Panc1 (cell line): ENCODE measurements at regions not wholly inside any gene's neighbourhood (a gene's known extent, or its start where the extent isn't known, plus 50 kb on each side); places are given as distances from the start of the nearest gene placed in this dataset.
"Not testable (repeated sequence)": the region's sequence is repeated elsewhere in the genome, so short reads cannot be mapped to it uniquely, and the experiment has no call there.

Experiments used
- ATAC-seq: fragments of 200-7000 bp; cut with Tn5 transposase; 2 replicates; pipeline ENCODE4 v1.9.1; 2020; ENCODE audit warnings: mild to moderate bottlenecking, moderate library complexity
- BruUV-seq: library from RNA; stranded (reverse); fragments of 400-500 nt; replicated peaks from 2 replicates; lab custom pipeline; 2021; lab: Mats Ljungman, UMichigan
- CTCF ChIA-PET: fragments of 300-600 bp; sonication (Branson Sonifier 250); formaldehyde crosslinking; loops from one replicate; lab custom pipeline; 2022; ENCODE audit warnings: antibody characterized with exemption; lab: Charles Lee
- POLR2A ChIA-PET: fragments of 300-600 bp; sonication (Branson Sonifier 250); formaldehyde crosslinking; loops from one replicate; lab custom pipeline; 2022; ENCODE audit warnings: antibody characterized with exemption; lab: Charles Lee
- DNase-seq: peaks from one replicate; pipeline ENCODE4 v3.0.0-alpha.2; 2010; ENCODE audit warnings: low read depth, low spot score
- H3K27ac ChIP-seq: 2 replicates; pipeline ENCODE4 v1.5.1; 2011; ENCODE audit warnings: mild to moderate bottlenecking, low read length, inconsistent platforms
- H3K27me3 ChIP-seq: fragments of 200-500 bp; sonication (Bioruptor generic); 2 replicates; pipeline ENCODE4 v1.6.0; 2014; ENCODE audit warnings: low read length, inconsistent platforms; ENCODE audit not compliant: control insufficient read depth, insufficient read depth
- H3K36me3 ChIP-seq: fragments of 200-500 bp; sonication (Bioruptor generic); 2 replicates; pipeline ENCODE4 v1.5.1; 2014; ENCODE audit warnings: inconsistent platforms, mild to moderate bottlenecking, low read length, moderate library complexity; ENCODE audit not compliant: control insufficient read depth, insufficient read depth
- H3K4me1 ChIP-seq: 2 replicates; pipeline ENCODE4 v1.5.1; 2011; ENCODE audit warnings: inconsistent platforms, mild to moderate bottlenecking, low read length, moderate library complexity; ENCODE audit not compliant: control insufficient read depth, insufficient read depth
- H3K4me3 ChIP-seq, 2 experiments: 2 replicates each; pipeline ENCODE4 v1.5.1; 2011 to 2012; ENCODE audit warnings: low read depth in 2 of 2, low read length in 2 of 2, mild to moderate bottlenecking in 2 of 2, inconsistent platforms in 1 of 2, moderate library complexity in 1 of 2
- H3K9me3 ChIP-seq: fragments of 200-500 bp; sonication (Bioruptor generic); 2 replicates; pipeline ENCODE4 v1.5.1; 2014; ENCODE audit warnings: low read depth, mild to moderate bottlenecking, inconsistent platforms, low read length, moderate library complexity; ENCODE audit not compliant: control insufficient read depth, insufficient read depth
- POLR2AphosphoS5 ChIP-seq: IDR thresholded peaks from 2 replicates; pipeline ENCODE4 v1.6.1; 2012; ENCODE audit warnings: mild to moderate bottlenecking, low read depth, low read length, moderate library complexity
- REST ChIP-seq, 2 experiments: IDR thresholded peaks; 2 replicates each; pipeline ENCODE4 v1.6.1; 2011 to 2012; ENCODE audit warnings: low read depth in 2 of 2, control low read depth in 1 of 2, low read length in 1 of 2, mild to moderate bottlenecking in 1 of 2, moderate library complexity in 1 of 2; ENCODE audit not compliant: insufficient read depth in 1 of 2
- SIN3A ChIP-seq: IDR thresholded peaks from 2 replicates; pipeline ENCODE4 v1.6.1; 2012; ENCODE audit warnings: low read depth, mild to moderate bottlenecking, low read length, moderate library complexity, borderline replicate concordance; ENCODE audit not compliant: insufficient read depth
- TCF7L2 ChIP-seq: IDR thresholded peaks from 2 replicates; pipeline ENCODE4 v1.6.1; 2011; ENCODE audit warnings: mild to moderate bottlenecking, low read depth, low read length, inconsistent platforms
- in situ Hi-C: cut with HindIII; loops from 2 replicates; pipeline ENCODE4 v1.10.0; 2016; ENCODE audit warnings: low sequenced_read_pairs, low pct_unique_long_range_greater_than_20kb
- intact Hi-C: fragments of 100-400 bp; cut with micrococcal nuclease; formaldehyde crosslinking; loops from one replicate; pipeline ENCODE4 v1.10.0; 2022; ENCODE audit not compliant: unreplicated experiment
- TF ChIP-seq, protein P1 (sequence below): fragments of 450-650 bp; IDR thresholded peaks from 2 replicates; pipeline ENCODE4 v1.5.1; 2017; ENCODE audit warnings: mild to moderate bottlenecking

- ATAC-seq, result no peak
- POLR2A ChIA-PET, result no interaction called here
- BruUV-seq, result no TSS peak
Observed at GRCh38 chr14:105641075-105641937, 114.9 kb downstream of the TMEM121 start.

GRCh38 chr14:105641951-105642350 is 115.6 kb downstream of the TMEM121 start:
- ATAC-seq, H3K4me1 ChIP-seq, H3K27me3 ChIP-seq, H3K27ac ChIP-seq, CTCF ChIA-PET, DNase-seq, H3K9me3 ChIP-seq, H3K36me3 ChIP-seq, in situ Hi-C loops, H3K4me3 ChIP-seq, BruUV-seq, POLR2A ChIA-PET, intact Hi-C loops: not testable (repeated sequence)

More at GRCh38 chr14:105641075-105641937, 114.9 kb downstream of the TMEM121 start:
- Histone ChIP-seq H3K4me3 (no peak overlapping the region), H3K27me3 (no peaks in the 10 kb centered on the region), H3K4me1 (no peaks in the 10 kb centered on the region), H3K27ac (no peak overlapping the region), H3K36me3 (no peaks in the 10 kb centered on the region), H3K9me3 (no peaks in the 10 kb centered on the region)
- in situ Hi-C loops (no loop called here), intact Hi-C loops (no loop called here)
- CTCF ChIA-PET, result no interaction called here
- TF ChIP-seq, protein P1, sequence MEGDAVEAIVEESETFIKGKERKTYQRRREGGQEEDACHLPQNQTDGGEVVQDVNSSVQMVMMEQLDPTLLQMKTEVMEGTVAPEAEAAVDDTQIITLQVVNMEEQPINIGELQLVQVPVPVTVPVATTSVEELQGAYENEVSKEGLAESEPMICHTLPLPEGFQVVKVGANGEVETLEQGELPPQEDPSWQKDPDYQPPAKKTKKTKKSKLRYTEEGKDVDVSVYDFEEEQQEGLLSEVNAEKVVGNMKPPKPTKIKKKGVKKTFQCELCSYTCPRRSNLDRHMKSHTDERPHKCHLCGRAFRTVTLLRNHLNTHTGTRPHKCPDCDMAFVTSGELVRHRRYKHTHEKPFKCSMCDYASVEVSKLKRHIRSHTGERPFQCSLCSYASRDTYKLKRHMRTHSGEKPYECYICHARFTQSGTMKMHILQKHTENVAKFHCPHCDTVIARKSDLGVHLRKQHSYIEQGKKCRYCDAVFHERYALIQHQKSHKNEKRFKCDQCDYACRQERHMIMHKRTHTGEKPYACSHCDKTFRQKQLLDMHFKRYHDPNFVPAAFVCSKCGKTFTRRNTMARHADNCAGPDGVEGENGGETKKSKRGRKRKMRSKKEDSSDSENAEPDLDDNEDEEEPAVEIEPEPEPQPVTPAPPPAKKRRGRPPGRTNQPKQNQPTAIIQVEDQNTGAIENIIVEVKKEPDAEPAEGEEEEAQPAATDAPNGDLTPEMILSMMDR, result no peak
- no peak for TF ChIP-seq REST (IDR thresholded peaks at IDR 0.05; ENCODE audit: insufficient read depth in 1 of 2, low read depth in 2 of 2, low read length in 1 of 2)
- TF ChIP-seq POLR2AphosphoS5, result no peak
- TF ChIP-seq TCF7L2, result no peak
- TF ChIP-seq SIN3A, result no peak
- DNase-seq, result no peak

DNA sequence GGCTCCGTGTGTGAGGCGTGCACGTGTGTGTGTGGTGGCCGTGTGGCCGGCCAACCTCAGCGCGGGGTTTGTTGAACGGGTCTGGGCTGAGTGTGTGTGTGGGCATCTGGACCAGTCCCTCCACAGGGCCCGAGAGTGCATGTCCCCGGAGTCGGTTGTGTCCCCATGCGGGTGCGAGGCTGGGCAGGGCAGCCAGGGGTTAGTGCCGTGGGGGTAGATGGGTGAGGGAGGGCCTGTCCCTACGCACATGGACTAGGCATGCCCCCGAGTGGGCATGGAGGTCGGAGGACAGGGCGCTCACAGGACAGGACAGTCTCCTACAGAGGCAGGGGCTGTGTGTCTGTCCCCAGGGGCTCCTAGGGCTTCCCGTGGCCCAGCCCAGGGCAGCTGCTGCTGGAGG is 116.1 kb downstream of the TMEM121 start:
- H3K4me1 ChIP-seq, CTCF ChIA-PET, BruUV-seq, in situ Hi-C loops, H3K27ac ChIP-seq, H3K4me3 ChIP-seq, ATAC-seq, intact Hi-C loops, DNase-seq, H3K27me3 ChIP-seq, H3K9me3 ChIP-seq, POLR2A ChIA-PET, H3K36me3 ChIP-seq: not testable (repeated sequence)

- H3K27ac ChIP-seq, CTCF ChIA-PET, DNase-seq, H3K36me3 ChIP-seq, H3K9me3 ChIP-seq, in situ Hi-C loops, H3K27me3 ChIP-seq, H3K4me1 ChIP-seq, H3K4me3 ChIP-seq, POLR2A ChIA-PET, ATAC-seq, intact Hi-C loops, BruUV-seq: not testable (repeated sequence)
Observed at GRCh38 chr14:105643406-105644052, 117.1 kb downstream of the TMEM121 start.

- intact Hi-C loops, DNase-seq, H3K9me3 ChIP-seq, BruUV-seq, H3K4me1 ChIP-seq, H3K27me3 ChIP-seq, POLR2A ChIA-PET, CTCF ChIA-PET, in situ Hi-C loops, ATAC-seq, H3K27ac ChIP-seq, H3K36me3 ChIP-seq, H3K4me3 ChIP-seq: not testable (repeated sequence)
Observed at GRCh38 chr14:105644053-105644435, 117.7 kb downstream of the TMEM121 start.
